RWPE2 (cell line): ENCODE measurements at regions not wholly inside any gene's neighbourhood (a gene's known extent, or its start where the extent isn't known, plus 50 kb on each side); places are given as distances from the start of the nearest gene placed in this dataset.

ENCODE experiments used
- ATAC-seq: fragments of 200-7000 bp; cut with Tn5 transposase; 3 replicates; pipeline ENCODE4 v1.9.1; 2021; ENCODE audit warnings: low read depth
- DNase-seq: peaks from one replicate; pipeline ENCODE4 v3.0.0-alpha.2; 2020; ENCODE audit warnings: low spot score
- H3K27ac ChIP-seq: fragments of 450-650 bp; 2 replicates; pipeline ENCODE4 v1.5.1; 2017; ENCODE audit warnings: mild to moderate bottlenecking; ENCODE audit not compliant: poor library complexity, severe bottlenecking
- H3K27me3 ChIP-seq: fragments of 250-450 bp; sonication (Bioruptor Pico); 2 replicates; pipeline ENCODE4 v1.5.1; 2021; ENCODE audit warnings: mild to moderate bottlenecking, moderate library complexity; ENCODE audit not compliant: insufficient read depth, poor library complexity, severe bottlenecking
- H3K36me3 ChIP-seq: fragments of 250-450 bp; sonication (Bioruptor Pico); 2 replicates; pipeline ENCODE4 v1.5.1; 2020; ENCODE audit warnings: low read depth, mild to moderate bottlenecking, moderate library complexity
- H3K4me1 ChIP-seq: fragments of 250-450 bp; sonication (Bioruptor Pico); 2 replicates; pipeline ENCODE4 v1.5.1; 2021; ENCODE audit warnings: mild to moderate bottlenecking, moderate library complexity; ENCODE audit not compliant: insufficient read depth, poor library complexity, severe bottlenecking
- H3K4me3 ChIP-seq: fragments of 250-450 bp; sonication (Bioruptor Pico); 2 replicates; pipeline ENCODE4 v1.5.1; 2021; ENCODE audit warnings: mild to moderate bottlenecking, moderate library complexity; ENCODE audit not compliant: severe bottlenecking
- H3K9me3 ChIP-seq: fragments of 250-450 bp; sonication (Bioruptor Pico); 2 replicates; pipeline ENCODE4 v1.5.1; 2021; ENCODE audit warnings: mild to moderate bottlenecking, moderate library complexity; ENCODE audit not compliant: severe bottlenecking
- CTCF ChIP-seq: fragments of 450-650 bp; IDR thresholded peaks from one replicate; pipeline ENCODE4 v1.5.1; 2017; ENCODE audit warnings: mild to moderate bottlenecking, moderate library complexity; ENCODE audit not compliant: poor library complexity, severe bottlenecking

GRCh38 chr2:236682651-236683422 is 113.2 kb downstream of the ACKR3 start:
- H3K36me3 ChIP-seq: no peaks in the 10 kb centered on the region
- no peaks in the 10 kb centered on the region for H3K9me3 ChIP-seq
- no peak for TF ChIP-seq CTCF
- H3K4me1 ChIP-seq: peaks cover 19% of the 10 kb centered on the region
- ATAC-seq: no peak
- DNase-seq: no peak
- H3K4me3 ChIP-seq: no peak overlapping the region
- no peaks in the 10 kb centered on the region for H3K27me3 ChIP-seq
- H3K27ac ChIP-seq: no peak overlapping the region

GRCh38 chr2:236684504-236685256 is 115.1 kb downstream of the ACKR3 start:
- Histone ChIP-seq H3K27ac (no peak overlapping the region), H3K9me3 (no peaks in the 10 kb centered on the region), H3K4me3 (no peak overlapping the region), H3K4me1 (peaks cover 24% of the 10 kb centered on the region), H3K36me3 (no peaks in the 10 kb centered on the region), H3K27me3 (no peaks in the 10 kb centered on the region)
- ATAC-seq: no peak
- no peak for DNase-seq
- no peak for TF ChIP-seq CTCF

GRCh38 chr2:236685361-236685760 is 115.7 kb downstream of the ACKR3 start:
- DNase-seq (no peak), ATAC-seq (no peak)
- peaks cover 24% of the 10 kb centered on the region for H3K4me1 ChIP-seq
- no peak overlapping the region for H3K4me3 ChIP-seq
- no peaks in the 10 kb centered on the region for H3K36me3 ChIP-seq
- no peak for TF ChIP-seq CTCF
- H3K27ac ChIP-seq: no peak overlapping the region
- no peaks in the 10 kb centered on the region for H3K9me3 ChIP-seq
- H3K27me3 ChIP-seq: no peaks in the 10 kb centered on the region

GRCh38 chr2:236685979-236686520 is 116.4 kb downstream of the ACKR3 start:
- peaks cover 26% of the 10 kb centered on the region for H3K4me1 ChIP-seq
- H3K4me3 ChIP-seq: no peak overlapping the region
- no peaks in the 10 kb centered on the region for H3K36me3 ChIP-seq
- no peaks in the 10 kb centered on the region for H3K9me3 ChIP-seq
- no peak overlapping the region for H3K27ac ChIP-seq
- H3K27me3 ChIP-seq: no peaks in the 10 kb centered on the region
- DNase-seq (no peak), ATAC-seq (no peak)
- no peak for TF ChIP-seq CTCF
